ENCODE measurements at regions not wholly inside any gene's neighbourhood (a gene's known extent, or its start where the extent isn't known, plus 50 kb on each side); places are given as distances from the start of the nearest gene placed in this dataset.

DNA sequence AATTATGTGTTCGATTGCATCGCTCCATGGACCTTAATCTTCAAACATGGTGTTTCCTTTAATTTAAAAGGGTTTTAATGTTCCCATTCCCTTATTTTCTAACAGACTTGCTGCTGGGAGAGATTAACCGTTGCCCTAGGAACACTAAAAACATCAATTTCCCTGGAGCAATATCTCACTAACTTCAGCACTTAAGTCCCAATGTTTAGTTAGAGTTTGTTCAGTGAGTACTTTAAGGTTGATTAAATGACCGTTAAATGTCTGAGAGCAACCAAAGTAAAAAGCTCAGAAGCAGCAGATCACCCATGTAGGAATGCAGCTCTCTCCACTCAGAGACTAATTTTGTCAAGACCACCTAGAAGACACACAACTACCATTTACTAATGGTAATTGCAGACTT lies 111.2 kb upstream of the PDE5A start:
- TF ChIP-seq POLR2A (IDR thresholded peaks at IDR 0.05) (no peak), POLR2AphosphoS5 (IDR thresholded peaks at IDR 0.05; ENCODE audit: insufficient read depth in 1 of 2, low read depth in 1 of 2) (no peak)
- TF ChIP-seq, protein P1, sequence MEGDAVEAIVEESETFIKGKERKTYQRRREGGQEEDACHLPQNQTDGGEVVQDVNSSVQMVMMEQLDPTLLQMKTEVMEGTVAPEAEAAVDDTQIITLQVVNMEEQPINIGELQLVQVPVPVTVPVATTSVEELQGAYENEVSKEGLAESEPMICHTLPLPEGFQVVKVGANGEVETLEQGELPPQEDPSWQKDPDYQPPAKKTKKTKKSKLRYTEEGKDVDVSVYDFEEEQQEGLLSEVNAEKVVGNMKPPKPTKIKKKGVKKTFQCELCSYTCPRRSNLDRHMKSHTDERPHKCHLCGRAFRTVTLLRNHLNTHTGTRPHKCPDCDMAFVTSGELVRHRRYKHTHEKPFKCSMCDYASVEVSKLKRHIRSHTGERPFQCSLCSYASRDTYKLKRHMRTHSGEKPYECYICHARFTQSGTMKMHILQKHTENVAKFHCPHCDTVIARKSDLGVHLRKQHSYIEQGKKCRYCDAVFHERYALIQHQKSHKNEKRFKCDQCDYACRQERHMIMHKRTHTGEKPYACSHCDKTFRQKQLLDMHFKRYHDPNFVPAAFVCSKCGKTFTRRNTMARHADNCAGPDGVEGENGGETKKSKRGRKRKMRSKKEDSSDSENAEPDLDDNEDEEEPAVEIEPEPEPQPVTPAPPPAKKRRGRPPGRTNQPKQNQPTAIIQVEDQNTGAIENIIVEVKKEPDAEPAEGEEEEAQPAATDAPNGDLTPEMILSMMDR (IDR thresholded peaks at IDR 0.05): no peak

All from vagina (tissue), 2 donors.